Small intestine (tissue), 7 donors: ENCODE measurements at regions not wholly inside any gene's neighbourhood (a gene's known extent, or its start where the extent isn't known, plus 50 kb on each side); places are given as distances from the start of the nearest gene placed in this dataset.

Experiments
- DNase-seq, 2 donors: peaks; one replicate each; pipeline versions ENCODE4 v3.0.0 to v3.0.0-alpha.2; 2013
- FAIRE-seq: peaks from 2 replicates; lab custom pipeline; 2012; peaks lifted over from hg19 to GRCh38; lab: Jason Lieb, UNC
- H3K27ac ChIP-seq, 3 donors: one replicate each; pipeline ENCODE4 v1.5.1; 2013; ENCODE audit warnings: low read length in 2 of 3, mild to moderate bottlenecking in 2 of 3, control low read depth in 1 of 3, inconsistent platforms in 1 of 3, low read depth in 1 of 3, moderate library complexity in 1 of 3
- H3K27me3 ChIP-seq, 3 donors: one replicate each; pipeline ENCODE4 v1.6.1; 2013; ENCODE audit warnings: low read length in 3 of 3, inconsistent platforms in 1 of 3; ENCODE audit not compliant: control insufficient read depth in 3 of 3, insufficient read depth in 3 of 3
- H3K36me3 ChIP-seq, 3 donors: one replicate each; pipeline ENCODE4 v1.6.1; 2013; ENCODE audit warnings: low read length in 3 of 3, inconsistent platforms in 1 of 3, low read depth in 1 of 3, mild to moderate bottlenecking in 1 of 3, moderate library complexity in 1 of 3; ENCODE audit not compliant: control insufficient read depth in 3 of 3, insufficient read depth in 2 of 3
- H3K4me1 ChIP-seq, 3 donors: one replicate each; pipeline ENCODE4 v1.6.1; 2013; ENCODE audit warnings: low read length in 2 of 3, inconsistent platforms in 1 of 3, low read depth in 1 of 3, mild to moderate bottlenecking in 1 of 3, moderate library complexity in 1 of 3; ENCODE audit not compliant: control insufficient read depth in 3 of 3, insufficient read depth in 2 of 3
- H3K4me3 ChIP-seq, 3 donors: one replicate each; pipeline ENCODE4 v1.5.1; 2013; ENCODE audit warnings: low read length in 3 of 3, control low read depth in 1 of 3, inconsistent platforms in 1 of 3, low read depth in 1 of 3, mild to moderate bottlenecking in 1 of 3, moderate library complexity in 1 of 3
- H3K9me3 ChIP-seq, 2 donors: one replicate each; pipeline ENCODE4 v1.6.1; 2013; ENCODE audit warnings: low read depth in 1 of 2, low read length in 1 of 2; ENCODE audit not compliant: control insufficient read depth in 2 of 2, insufficient read depth in 1 of 2
- WGBS, 3 donors: extraction: QIAGEN DNeasy Blood & Tissue Kit; methylation state at CpG; one replicate each; pipeline ENCODE4 v1.1.7; 2013; 5-methylcytosine and 5-hydroxymethylcytosine counted together
- donor health status: healthy with polysubstance abuse.
- donor health status: control.
- donor health status: control.
- donor health status: Bipolar disorder and iron deficiency.
- donor health status: healthy.

DNA sequence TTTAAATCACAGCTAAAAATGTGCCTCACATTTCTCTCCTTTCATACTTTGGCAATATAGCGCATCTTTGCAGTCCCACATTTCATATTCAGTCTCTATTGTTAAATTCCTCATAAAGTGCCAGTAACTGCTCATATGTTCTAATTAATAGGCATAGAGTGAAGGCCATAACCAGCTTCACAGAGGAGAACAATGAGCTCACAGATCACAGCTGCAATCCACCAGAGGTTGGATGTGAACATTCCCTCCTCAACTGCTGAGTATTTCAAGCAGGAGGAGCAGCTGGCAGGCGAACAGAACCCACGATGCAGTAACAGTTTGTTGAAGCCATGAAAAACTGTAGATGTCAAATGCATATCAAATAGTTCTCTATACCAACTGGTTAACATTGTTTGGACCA is 2088.7 kb upstream of the AGA start:
- no peaks in the 10 kb centered on the region for H3K4me1 ChIP-seq
- no peak for FAIRE-seq
- no peak overlapping the region for H3K27ac ChIP-seq
- H3K36me3 ChIP-seq = no peaks in the 10 kb centered on the region
- H3K4me3 ChIP-seq = no peak overlapping the region
- no peak for DNase-seq
- no peaks in the 10 kb centered on the region for H3K9me3 ChIP-seq
- WGBS, 3 donors = 69 to 81% (median 80%) methylated on average over 3 of the region's 3 CpGs
- no peaks in the 10 kb centered on the region for H3K27me3 ChIP-seq

DNA sequence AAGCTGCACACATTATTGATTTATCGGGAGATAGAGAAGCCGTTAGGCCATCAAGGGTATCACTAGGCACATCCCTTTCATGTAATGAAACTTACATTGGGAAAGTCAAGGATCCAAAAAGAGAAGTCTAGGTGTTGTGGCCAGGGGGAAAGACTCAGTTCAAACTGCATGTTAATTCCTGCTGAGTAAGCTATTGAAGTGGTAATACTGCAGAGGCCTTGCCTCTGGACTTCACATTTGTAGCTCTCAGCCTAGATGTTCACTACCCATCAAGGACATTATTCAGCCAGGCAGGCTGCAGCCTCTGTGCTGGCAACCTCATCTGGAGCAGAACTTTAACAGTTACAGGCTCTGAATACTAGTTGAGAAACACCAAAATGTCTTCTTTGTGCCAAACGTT is 2094.5 kb upstream of the AGA start:
- DNase-seq (no peak), FAIRE-seq (no peak)
- Histone ChIP-seq H3K4me1 (no peaks in the 10 kb centered on the region), H3K27ac (no peak overlapping the region), H3K9me3 (no peaks in the 10 kb centered on the region), H3K27me3 (no peaks in the 10 kb centered on the region), H3K4me3 (no peak overlapping the region), H3K36me3 (no peaks in the 10 kb centered on the region)
- 67 to 75% (median 70%) methylated on average over 3 of the region's 3 CpGs for WGBS, 3 donors

DNA sequence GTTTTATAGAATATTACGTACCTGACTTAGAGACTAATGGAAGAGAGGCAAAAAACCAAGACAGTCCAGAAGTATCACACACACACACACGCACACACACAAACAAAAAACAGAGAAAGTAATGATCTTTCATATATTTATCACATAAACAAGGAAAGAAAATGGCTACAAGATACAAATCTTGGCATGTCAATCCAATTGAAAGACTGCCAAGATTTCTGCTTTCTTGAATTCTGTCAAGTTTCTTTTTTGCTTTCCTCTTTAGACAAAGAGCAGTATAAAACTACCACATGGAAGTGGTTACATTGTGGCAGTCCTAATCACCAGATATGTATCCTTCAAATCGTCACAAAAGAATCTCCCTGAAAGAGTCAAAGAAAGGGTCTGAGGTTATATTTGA is 2097.4 kb upstream of the AGA start:
- DNase-seq = no peak
- Histone ChIP-seq H3K4me1 (no peaks in the 10 kb centered on the region), H3K27ac (no peak overlapping the region), H3K36me3 (no peaks in the 10 kb centered on the region), H3K4me3 (no peak overlapping the region), H3K27me3 (no peaks in the 10 kb centered on the region), H3K9me3 (no peaks in the 10 kb centered on the region)
- WGBS, 3 donors = 64 to 68% (median 67%) methylated on average over 3 of the region's 3 CpGs
- FAIRE-seq = no peak

DNA sequence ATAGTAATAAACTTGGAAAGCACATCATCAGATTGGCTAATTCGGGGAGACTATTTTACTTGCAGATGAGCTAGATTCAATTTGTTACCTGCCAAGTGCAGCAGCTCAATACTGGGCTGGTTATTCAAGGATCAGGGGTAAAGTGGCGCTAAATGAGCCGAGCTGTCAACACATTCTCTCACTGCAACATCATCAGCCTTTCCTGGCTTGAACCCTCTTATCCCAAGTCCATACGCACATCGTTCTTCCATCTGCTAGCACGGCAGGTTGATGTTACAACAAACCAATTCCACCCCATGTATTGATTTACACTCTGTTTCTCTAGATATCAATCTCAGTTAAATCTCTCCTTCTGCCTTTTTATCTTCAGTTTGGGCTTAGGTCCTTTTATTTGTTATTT is 2101.5 kb upstream of the AGA start:
- Histone ChIP-seq H3K27ac (no peak overlapping the region), H3K4me3 (no peak overlapping the region), H3K27me3 (no peaks in the 10 kb centered on the region), H3K9me3 (peaks cover 0 to 5% of the 10 kb centered on the region in 2 donors), H3K36me3 (no peaks in the 10 kb centered on the region), H3K4me1 (no peaks in the 10 kb centered on the region)
- FAIRE-seq (no peak), DNase-seq (no peak)
- 77 to 84% (median 80%) methylated on average over 6 of the region's 6 CpGs for WGBS, 3 donors

DNA sequence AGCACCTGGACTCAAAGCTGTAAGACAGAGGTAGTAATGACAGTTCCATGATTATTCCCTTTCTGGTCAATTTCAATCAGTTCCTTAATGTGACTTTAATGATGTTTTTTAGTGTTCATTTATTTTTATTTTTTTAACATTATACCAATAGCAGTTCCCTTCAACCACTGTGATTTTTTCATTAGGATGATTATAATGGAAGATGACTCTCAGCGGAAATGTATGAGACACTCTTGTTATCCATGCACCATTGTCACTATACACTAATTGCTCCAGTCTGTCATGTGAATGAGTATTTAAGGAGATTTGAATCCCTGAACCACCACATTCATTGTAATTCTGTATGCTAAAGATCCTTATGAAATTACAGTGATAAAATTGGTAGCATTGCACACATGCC is 2102.3 kb upstream of the AGA start:
- 91 to 97% (median 95%) methylated on average over 1 of the region's 1 CpG for whole genome bisulfite sequencing, 3 donors
- no peaks in the 10 kb centered on the region for H3K36me3 ChIP-seq
- H3K4me3 ChIP-seq = no peak overlapping the region
- no peak for DNase-seq
- H3K27ac ChIP-seq = no peak overlapping the region
- no peak for FAIRE-seq
- H3K9me3 ChIP-seq = peaks cover 0 to 5% of the 10 kb centered on the region in 2 donors
- H3K27me3 ChIP-seq = no peaks in the 10 kb centered on the region
- no peaks in the 10 kb centered on the region for H3K4me1 ChIP-seq

DNA sequence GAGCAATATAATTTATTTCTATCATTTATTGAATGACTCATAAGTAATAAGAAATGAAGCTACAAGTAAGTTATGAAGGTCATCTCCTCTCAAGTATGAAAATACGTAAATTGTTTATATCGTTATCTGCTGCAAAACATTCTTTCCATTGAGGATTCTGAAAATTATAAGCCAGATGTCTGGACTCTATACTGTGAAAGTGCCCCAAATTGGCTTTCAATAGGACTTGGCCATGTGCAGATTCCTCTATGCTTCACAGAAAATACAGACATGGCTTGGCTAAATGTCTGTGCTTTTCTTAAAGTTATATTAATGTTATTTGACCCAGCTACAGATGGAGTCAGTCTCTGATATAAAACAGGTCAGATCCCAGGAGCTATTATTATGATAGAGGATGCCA is 2109.9 kb upstream of the AGA start:
- H3K9me3 ChIP-seq = no peaks in the 10 kb centered on the region
- H3K36me3 ChIP-seq = no peaks in the 10 kb centered on the region
- H3K27ac ChIP-seq = no peak overlapping the region
- FAIRE-seq = no peak
- H3K27me3 ChIP-seq = no peaks in the 10 kb centered on the region
- 68 to 86% (median 77%) methylated on average over 2 of the region's 2 CpGs for WGBS, 3 donors
- no peak for DNase-seq
- H3K4me3 ChIP-seq = no peak overlapping the region
- H3K4me1 ChIP-seq = no peaks in the 10 kb centered on the region

DNA sequence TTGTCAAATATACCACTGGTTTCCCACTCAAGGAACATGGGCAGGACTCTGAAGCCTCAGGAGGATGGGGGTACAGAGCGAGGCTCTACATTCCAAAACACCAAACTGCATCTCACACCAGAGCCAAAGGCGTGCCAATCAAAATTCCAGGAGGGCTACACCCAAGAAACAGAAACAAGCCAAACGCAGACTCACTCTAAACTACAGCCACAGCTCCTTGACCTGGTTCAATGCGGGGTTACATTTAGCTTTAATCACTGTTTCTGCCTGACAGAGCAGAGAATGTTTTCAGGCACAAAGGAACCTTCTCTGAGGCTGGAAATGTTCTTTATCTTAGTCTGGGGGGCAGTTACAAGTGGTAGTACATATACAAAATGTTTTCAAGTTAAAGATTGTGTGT is 2121.5 kb upstream of the AGA start:
- Histone ChIP-seq H3K27ac (no peak overlapping the region), H3K27me3 (no peaks in the 10 kb centered on the region), H3K4me3 (no peak overlapping the region), H3K9me3 (peaks cover 0 to 2% of the 10 kb centered on the region in 2 donors), H3K36me3 (no peaks in the 10 kb centered on the region), H3K4me1 (no peaks in the 10 kb centered on the region)
- 78 to 84% (median 78%) methylated on average over 4 of the region's 4 CpGs for WGBS, 3 donors
- FAIRE-seq (no peak), DNase-seq (no peak)

DNA sequence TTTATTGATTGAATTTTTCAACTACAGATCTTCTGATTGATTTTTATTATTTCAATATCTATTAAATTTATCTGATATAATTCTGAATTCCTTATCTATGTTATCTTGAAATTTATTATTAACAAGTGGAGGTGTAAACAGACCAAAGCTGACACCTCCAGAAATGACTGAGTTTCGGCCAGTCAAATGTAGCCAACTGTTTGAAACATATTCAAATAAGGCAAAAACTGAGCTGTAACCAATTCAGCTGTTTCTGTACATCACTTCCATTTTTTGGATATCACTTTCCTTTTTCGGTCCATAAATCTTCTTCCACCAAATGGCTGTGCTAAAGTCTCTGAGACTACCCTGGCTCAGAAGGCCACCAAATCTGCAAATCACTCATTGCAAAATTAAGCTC is 2127.3 kb upstream of the AGA start:
- H3K4me1 ChIP-seq = no peaks in the 10 kb centered on the region
- 50 to 65% (median 52%) methylated on average over 2 of the region's 2 CpGs for WGBS, 3 donors
- FAIRE-seq = no peak

DNA sequence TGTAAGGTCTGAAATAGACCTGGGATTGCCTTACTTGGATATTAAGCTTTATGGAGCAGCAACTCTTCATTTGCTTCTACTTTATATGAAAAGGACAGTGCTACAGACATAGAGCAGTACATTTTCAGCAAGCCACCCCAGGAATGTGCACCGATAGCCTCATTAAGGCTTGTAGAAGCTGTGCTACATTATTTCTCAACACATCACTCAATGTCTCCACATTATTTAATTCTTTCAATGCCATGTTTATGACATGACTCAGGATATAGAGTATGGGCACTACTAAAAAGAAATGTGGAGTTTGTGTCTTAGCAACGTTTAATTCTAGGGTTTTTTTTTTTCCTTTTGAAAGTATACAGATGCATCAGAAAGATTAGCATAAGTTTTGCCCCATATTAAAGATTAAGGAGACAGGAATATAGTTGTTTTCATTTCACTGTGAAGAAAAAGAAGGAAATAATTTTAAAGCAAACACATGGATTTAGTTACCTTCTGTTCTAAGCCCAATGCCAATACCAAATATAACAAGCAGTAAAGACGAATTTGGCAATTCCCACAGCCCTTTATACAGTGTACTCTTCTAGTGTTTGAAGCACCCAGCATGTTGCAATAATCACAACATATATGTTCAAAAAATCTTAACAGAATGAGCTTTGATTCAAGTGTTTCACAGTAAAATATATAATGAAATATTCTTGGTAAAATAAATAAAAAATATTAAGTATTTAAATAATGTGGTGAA is 2140.1 kb upstream of the AGA start:
- H3K4me1 ChIP-seq = no peaks in the 10 kb centered on the region
- H3K27me3 ChIP-seq = no peaks in the 10 kb centered on the region
- FAIRE-seq (no peak), DNase-seq (no peak)
- no peaks in the 10 kb centered on the region for H3K9me3 ChIP-seq
- no peak overlapping the region for H3K27ac ChIP-seq
- 65 to 77% (median 70%) methylated on average over 3 of the region's 3 CpGs for WGBS, 3 donors
- H3K36me3 ChIP-seq = no peaks in the 10 kb centered on the region
- H3K4me3 ChIP-seq = no peak overlapping the region

More for the DNA sequence above, 2127.3 kb upstream of the AGA start:
- DNase-seq = no peak
- no peak overlapping the region for H3K4me3 ChIP-seq
- H3K36me3 ChIP-seq = no peaks in the 10 kb centered on the region
- no peak overlapping the region for H3K27ac ChIP-seq
- H3K27me3 ChIP-seq = no peaks in the 10 kb centered on the region
- H3K9me3 ChIP-seq = peaks cover 0 to 7% of the 10 kb centered on the region in 2 donors
